HK-2 (cell line): ENCODE measurements at regions not wholly inside any gene's neighbourhood (a gene's known extent, or its start where the extent isn't known, plus 50 kb on each side); places are given as distances from the start of the nearest gene placed in this dataset.

ENCODE experiments used
- DNase-seq: peaks from one replicate; pipeline ENCODE4 v3.0.0-alpha.2; 2018; ENCODE audit not compliant: unreplicated experiment

DNA sequence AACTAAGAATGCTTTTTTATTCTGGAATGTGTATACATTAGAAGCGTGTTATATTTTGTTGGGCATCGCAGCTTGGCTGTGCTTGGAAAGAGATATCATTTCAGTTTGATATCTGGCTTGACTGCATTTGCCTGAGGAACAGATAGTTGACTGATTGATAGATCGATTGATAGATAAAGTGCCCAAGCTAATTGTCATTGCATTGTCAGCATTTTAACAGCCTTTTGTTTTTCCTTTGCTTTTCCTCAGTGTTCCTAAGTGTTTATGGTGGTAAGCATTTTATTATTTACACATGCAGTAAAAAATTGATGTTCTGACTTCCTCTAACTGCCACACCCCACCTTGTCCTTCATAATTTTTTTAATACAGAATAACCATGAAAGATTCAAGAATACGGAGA is 180.9 kb upstream of the GRIK2 start:
- DNase-seq, result no peak

DNA sequence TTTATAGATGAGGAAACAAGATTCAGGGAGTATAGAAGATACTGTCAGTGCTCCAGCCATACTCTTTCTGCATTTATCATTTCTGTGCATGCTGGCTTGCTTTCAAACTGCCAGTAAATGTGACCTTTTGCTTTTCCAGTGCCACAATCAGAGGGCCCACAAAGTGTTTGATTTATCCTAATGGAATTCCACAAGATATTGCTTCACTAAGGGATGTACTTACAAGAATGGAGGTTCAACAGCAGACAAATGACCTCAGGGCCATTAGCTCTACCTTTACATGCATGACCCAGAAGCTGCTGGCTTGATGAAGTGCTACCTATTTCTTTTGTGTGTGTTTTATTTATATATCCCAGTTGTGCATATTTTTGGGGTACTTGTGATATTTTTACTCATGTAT is 171.5 kb upstream of the GRIK2 start:
- no peak for DNase-seq

DNA sequence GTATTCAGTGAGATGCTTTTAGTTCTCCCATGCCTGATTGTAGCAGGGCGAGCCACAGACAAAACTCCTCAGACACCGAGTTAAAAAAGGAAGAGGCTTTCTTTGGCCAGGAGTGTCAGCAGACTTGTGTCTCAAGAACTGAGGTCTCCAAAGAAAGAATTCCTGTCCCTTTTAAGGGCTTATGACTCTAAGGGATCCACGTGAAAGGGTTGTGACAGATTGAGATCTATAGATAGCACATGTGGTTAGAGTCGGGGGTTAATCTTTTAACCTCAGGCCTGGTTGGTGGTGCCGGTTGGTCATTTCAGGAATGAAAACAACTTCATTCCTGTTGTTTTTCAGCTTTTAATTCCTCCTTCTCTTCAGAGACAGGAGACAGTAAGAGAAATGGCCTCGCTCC is 168.8 kb upstream of the GRIK2 start:
- no peak for DNase-seq

DNA sequence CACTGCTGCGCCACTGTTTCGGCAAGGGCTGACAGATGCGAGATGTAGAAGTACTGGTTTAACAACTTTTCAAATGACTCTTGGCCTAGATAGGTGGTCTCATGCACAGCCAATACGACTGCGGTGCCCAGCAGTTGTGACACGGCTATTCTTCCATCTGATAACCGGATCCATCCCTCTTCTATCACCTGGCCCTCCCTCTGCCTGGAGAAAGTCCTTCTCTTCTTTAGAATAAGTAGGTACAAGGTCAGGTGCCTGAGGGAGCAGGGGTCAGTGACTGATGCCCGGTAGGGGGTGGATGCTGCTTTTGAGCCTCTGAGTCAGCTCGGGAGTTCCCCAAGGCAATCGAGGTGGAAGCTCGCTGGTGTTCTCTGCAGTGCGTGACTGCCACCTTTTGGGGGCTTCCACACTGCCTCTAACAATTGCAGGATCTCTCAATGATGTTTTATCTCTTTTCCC is 166.8 kb upstream of the GRIK2 start:
- DNase-seq, result peak; percentile 65

DNA sequence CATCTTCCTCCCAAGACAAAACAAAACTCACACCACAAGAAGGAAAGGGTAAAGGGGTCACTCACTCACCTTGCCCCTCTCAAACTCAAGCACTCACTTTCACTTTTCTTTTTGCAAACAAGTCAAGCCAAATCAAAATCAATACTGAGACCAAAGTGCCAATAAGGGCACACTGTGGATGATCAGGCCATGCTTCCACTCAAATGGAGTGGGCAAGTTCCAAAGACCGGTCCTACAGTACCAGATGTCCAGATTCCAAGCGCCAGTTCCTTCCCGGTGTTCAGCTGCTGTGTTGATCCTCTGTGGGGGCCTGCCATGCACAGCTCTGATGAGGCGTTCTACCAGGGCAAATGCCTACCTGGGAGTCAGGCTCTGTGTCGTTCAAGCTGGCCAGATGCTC is 162.6 kb upstream of the GRIK2 start:
- no peak for DNase-seq

DNA sequence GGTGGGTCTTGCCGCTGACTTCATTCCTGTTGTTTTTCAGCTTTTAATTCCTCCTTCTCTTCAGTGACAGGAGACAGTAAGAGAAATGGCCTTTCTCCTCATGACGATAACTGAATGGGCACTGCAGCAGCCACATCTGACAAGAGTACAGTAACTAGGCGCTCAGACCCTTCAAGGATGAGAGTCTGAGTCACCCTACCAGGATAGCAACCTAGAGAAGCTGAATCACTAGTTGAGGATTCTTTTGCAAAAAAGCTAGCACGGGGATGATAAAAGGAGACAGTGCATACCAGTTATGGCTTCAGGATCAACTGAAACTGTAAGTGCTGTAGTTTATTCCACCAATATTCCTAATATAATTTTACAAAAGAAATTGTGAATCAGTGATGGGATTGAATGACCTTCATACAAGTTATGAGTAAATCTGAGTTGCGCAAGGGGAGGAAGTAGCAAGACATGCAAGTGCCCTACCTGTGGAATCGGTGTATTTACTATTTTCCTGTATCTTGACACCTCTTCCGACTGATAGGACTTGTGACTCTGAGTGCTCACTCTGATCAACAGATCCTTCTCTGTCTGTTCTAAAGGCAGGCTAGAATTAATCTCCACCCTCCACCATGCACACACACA is 161.8 kb upstream of the GRIK2 start:
- DNase-seq, result no peak

DNA sequence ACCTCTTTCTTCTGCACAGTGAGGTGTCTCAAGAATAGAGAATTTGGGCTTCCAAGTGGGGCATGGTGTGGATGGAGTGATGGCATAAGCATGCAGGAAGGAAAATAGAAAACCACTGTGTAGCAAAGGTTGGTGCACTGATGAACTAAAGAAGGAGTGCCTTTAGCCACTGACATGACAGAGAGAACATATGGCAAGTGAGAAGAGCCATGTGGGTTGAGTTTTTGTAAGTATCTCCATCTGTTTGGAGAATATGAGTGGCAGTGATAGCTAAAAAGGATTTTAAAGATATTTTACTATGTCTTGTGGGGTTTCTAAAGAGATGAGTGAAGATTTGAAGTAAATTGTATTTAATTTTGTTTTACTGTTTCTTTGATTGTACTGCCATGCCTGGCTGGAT is 160.5 kb upstream of the GRIK2 start:
- DNase-seq, result no peak

DNA sequence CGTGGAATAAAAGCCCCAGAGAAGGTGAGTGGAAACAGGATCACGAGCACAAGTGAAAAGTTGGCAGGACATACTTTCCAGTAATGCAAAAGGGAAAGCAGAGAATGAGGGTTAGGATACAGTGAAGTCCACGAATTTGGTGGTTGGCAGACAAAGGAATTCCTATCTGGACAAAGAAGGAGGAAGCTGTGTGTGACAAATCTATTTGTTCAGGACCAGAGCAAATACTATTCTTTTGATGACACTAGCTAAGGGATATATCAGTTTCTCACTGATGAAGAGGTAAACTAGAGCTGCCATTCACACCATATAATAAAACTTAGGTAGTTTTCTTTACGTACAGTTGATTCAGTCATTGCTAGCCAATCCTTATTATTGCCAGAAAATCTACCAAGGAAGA is 156.8 kb upstream of the GRIK2 start:
- DNase-seq, result no peak

DNA sequence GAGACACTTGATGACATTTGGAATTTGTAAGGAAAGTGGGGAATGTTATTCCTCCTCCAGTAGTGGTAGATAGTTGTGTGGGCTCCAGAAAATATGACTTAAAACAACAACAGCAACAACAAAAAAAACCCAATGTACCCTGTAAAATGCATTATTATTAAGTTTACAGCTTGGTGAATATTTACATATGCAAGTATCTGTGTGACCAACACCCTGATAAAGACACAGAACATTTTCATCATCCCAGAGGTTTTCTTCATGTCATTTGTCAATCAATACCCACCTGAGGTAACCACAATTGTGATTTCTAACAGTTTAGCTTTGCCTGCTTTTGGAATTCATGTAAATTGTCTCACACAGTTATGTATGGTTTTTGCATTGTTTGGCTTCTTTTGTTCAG is 152.1 kb upstream of the GRIK2 start:
- no peak for DNase-seq

DNA sequence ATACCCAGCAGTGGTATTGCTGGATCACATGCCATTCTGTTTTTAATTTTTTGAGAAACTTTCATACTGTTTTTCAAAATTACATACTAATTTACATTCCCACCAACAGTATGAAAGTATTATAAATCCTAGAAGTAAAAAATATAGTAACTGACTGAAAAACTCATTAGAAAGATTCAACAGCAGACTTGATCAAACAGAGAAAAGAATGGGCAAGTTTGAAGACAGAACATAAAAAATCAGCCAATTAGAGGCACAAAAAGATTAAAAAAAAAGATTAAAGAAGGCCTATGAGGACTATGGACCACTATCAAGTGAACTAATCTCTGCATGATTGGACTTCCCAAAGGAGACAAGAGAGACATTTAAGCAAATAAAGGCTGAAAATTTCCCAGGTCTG is 144.0 kb upstream of the GRIK2 start:
- no peak for DNase-seq

DNA sequence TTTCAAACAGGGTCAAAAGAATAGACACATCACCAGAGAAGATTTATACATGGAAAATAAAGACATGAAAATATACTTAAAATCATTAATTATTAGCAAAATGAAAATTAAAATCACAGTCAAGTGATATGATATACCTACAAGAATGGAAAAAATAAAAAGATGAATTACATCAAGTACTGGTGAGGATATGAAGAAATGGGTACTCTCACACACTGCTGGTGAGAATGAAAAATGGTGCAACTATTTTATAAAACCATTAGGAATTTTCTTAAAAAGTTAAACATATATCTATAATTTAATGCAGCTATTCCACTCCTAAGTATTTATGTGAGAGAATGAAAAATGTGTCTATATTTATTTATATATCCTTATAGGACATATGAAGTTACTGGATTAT is 136.3 kb upstream of the GRIK2 start:
- DNase-seq, result no peak

DNA sequence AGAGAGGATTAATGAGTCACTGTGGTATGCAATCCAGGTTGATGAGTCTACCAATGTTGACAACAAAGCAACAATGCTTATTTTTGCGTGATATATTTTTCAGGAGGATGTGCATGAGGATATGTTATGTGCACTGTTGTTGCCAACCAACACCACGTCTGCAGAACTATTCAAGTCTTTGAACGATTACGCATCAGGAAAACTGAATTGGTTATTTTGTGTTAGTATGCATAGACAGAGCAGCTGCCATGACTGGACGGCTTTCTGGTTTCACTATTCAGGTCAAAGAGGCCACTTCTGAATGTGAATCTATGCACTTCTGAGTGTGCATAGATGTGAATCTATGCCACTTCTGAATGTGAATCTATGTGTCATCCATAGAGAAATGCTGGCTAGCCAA is 134.0 kb upstream of the GRIK2 start:
- DNase-seq, result no peak

DNA sequence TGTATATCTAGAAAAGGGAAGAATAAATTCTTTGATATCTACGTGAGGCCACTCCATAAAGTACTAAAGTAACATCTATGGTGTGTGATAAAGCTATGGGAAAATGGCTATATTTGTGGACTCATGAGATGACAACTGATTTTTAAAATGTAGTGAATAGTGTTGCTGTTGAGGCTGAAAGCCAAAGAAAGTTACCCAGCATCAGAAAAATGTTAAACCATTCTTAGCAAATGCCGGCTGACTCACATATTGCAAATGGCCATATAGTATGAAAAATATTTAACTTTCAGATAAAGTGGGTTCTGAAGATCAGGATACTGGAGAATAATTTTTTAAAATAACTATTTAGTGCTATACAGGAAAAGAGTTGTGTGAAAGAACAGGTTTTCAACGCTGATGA is 129.9 kb upstream of the GRIK2 start:
- no peak for DNase-seq

DNA sequence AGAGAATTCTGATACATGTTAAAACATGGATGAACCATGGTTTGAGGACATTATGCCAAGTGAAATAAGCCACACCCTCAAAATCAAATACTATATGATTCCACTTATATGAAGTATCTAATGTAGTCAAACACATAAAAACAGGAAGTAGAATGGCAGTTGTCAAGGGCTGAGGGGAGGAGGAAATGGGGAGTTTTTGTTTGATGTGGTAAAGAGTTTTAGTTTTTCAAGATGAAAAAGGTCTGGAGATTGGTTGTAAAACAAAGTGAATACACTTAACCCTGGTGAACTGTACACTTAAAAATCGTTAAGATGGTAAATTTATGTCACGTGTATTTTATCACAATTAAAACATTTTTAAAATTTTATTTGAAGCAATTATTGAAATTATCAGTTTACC is 127.4 kb upstream of the GRIK2 start:
- DNase-seq, result no peak

DNA sequence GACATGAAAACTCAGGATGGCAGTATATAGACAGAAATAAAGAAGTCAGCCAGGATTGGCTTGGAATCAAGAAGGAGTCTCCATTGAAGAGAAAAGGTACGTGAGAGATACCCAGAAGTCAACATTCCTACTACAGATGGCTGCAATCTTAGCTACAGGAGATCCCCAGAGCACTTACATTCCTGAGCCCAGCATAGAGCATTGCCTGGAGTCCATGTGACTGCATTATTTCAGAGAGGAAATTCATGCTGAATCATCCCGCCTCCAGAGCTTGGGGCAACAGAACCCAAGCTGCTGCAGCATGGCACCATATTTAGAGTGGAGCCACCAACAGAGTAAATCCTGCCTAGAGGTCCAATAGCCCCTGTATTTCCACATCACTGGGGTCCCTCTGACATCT is 125.0 kb upstream of the GRIK2 start:
- no peak for DNase-seq

DNA sequence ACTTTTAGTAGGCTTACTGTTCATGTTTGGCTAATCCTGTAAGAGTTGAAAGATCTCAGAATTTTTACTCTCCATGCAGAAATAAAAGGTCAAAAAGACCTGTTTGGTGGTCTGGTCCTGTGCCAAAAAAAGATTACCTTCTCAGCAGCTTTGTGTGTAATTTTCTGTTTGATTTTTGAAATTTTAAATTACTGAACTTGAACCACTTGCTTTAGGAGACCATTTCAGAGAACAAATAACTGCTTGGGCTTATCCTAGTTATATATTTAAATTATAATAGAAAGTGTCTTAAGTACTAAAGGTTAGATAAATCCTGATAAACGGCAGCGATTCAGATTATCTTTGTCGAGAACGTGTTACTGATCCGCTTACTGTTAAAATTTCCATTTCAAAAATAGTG is 118.3 kb upstream of the GRIK2 start:
- DNase-seq, result no peak

DNA sequence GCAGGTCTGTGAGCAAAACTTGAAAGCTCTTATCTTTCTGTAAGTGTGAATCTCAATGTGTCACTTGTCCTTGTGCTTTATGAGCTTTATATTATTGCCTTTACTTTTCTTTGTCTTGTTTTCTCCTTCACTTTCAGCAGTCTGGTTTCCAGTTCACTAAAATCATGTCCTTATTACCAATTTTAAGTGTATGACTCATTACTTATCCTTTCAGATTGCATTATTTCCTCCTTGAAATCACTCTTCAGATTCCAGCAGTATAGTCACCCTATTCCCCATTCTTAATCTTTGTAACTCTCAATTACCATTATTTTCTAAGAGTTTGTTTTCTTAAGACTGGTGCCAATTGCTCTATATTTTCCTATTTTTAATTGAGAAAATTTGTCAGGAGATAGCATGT is 117.4 kb upstream of the GRIK2 start:
- DNase-seq, result no peak

DNA sequence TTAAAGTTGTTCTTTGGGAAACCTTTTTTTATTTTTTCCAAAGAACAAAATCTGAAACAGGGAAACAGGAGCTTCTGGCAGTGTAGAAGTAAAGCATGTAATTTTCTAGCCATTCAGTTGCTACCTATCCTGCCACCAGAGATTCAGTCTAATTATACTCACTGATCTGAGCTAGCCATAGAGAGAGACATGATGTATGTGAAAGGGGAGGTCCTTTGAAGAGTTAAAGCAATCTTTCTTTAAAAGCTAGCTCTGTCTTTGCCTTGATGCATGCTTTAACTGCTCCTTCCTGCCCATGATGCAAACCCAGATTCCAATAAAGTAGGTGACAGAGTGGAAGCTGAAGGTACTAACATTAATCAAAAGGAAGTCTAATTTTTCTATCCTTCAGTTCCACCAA is 114.1 kb upstream of the GRIK2 start:
- DNase-seq, result no peak

DNA sequence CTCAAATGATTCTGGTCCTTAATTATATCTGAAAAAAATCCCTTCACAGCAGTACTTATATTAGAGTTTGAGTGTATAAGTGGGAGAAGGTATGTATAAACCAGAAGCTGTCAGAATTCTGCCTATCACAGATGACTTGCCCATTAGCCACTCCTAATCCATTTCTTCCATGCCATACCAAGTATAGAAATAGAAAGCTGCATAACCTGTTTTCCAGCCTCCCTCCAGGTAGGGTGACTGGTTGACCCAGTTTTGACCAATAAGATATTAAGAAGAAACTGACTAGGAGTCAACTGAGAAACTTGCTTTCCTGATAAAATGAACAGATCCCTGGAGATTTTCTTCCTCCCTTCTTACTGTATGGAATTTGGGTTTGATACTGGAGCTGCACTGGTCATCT is 112.2 kb upstream of the GRIK2 start:
- DNase-seq, result no peak

DNA sequence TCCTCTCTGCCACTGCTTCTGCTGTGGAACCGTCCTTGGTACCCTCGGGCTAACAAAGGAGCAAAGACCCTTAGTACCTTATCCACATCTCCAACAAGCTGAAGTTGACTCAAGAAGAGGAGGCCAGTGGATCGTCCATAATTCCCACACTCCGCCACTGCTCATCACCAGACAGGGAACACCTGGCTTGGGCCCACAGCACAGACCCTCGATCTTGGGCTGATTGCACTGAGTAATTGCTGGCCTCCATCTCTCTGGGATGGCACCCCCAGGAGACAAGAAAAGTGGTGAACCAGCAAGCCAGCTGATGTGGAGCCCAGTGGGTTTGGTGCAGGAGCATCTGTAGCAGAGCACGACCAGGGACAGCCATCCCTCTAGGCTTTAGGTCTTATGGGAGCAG is 109.4 kb upstream of the GRIK2 start:
- no peak for DNase-seq

DNA sequence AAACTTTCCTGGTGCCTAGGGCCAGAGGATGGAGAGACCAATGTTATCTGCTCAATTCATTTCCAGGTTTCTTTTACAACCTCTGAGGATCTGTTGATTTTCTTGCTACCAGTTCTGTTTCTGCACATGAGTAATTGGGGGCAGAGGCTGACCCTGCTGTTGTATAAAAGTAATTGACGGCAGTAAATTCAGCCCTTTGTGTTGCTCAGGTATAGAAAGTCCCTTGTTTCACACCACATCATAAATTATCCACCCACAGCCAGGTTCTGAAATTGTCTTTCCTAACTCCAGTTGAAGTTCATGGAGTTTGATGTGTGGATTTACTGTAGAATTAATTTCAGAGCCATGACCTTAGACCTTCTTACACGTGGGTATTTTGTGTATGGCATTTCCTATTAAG is 107.4 kb upstream of the GRIK2 start:
- no peak for DNase-seq

DNA sequence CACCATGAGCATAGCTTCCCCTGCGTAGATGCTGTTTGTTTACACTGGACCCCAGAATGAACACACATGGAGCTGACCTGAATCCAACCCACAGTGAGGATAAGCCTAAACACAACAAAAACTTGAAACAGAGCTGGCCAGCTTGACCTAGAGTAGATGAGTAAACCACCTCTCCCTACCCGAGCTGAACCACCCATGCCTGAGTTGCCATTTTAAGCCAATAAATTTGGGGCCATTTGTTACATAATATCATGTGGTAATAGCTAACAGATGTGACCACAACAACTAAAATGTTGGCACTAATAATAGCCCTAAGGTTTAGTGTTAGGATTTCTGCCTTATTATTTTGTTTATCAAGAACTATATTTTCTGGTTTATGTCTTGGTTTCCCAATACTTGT is 103.2 kb upstream of the GRIK2 start:
- no peak for DNase-seq

DNA sequence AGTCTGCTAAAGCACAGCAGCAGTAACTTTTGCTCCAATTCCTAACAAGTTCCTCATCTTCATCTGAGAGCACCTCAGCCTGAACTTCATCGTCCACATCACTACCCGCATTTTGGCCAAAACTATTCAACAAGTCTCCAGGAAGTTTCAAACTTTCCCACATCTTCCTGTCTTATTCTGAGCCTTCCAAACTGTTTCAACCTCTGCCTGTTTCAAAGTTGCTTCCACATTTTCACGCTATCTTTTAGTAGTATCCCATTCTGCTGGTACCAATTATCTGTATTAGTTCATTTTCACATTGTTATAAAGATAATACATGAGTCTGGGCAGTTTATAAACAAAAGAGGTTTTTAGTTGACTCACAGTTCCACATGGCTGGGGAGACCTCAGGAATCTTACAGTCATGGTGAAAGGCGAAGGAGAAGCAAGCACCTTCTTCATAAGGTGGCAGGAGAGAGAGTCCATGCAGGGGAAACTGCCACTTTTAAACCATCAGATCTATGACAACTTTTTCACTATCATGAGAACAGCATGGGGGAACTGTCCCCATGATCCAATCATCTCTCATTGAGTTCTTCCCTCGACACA is 99.4 kb upstream of the GRIK2 start:
- DNase-seq, result no peak

DNA sequence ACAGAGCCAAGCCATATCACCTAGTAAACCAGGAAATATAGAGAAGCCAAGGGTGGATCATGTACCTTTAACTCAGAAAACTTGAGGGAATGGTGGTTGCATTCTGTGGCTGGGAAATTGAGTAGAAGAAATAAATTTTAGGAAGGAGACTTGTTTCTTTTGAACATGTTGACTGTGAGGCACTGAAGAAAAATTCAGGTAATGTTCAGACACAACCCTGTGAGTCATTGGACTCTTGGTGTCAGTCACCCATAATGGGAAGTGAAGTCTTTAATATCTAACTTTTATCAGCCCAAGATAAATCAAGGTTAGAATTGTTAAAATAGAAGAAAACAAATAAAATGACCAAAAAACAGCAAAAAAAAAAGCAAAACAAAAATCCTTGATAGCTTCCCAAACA is 98.8 kb upstream of the GRIK2 start:
- DNase-seq, result no peak
